ENCODE measurements at regions not wholly inside any gene's neighbourhood (a gene's known extent, or its start where the extent isn't known, plus 50 kb on each side); places are given as distances from the start of the nearest gene placed in this dataset.
A peak's percentile ranks its signal among the peaks of the same experiment; 100 is the strongest.
"Not testable (repeated sequence)": the region's sequence is repeated elsewhere in the genome, so short reads cannot be mapped to it uniquely, and the experiment has no call there.

DNA sequence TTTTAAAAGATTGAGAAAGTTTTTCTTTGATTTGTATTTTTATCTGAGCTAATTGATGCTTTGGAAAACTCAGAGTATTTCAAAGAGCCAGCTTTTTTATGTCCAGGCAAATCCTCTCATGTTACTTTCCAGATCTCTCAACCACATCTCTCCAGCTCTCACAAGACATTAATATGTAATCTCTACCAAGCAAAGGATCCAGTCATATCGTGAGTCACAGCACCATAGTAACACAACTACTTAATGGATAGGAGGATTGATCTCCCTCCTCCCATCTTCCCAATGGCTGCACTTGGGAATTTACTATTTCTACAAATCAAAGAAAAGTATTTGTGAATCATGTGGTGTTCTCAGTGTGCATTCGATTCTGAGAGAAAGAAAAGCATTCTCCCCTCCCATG lies 63.3 kb downstream of the POU4F1 start:
- no peak for DNase-seq

DNA sequence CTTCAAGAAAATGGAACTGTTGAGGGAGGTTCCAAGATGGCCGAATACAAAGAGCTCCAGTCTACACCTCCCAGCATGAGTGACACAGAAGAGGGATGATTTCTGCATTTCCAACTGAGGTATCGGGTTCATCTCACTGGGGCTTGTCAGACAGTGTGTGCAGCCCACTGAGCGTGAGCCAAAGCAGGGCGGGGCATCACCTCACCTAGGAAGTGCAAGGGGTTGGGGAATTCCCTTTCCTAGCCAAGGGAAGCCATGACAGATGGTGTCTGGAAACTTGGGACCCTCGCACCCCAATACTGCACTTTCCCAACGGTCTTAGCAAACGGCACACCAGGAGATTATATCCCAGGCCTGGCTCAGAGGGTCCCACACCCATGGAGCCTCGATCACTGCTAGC lies 77.3 kb downstream of the POU4F1 start:
- not testable (repeated sequence) for DNase-seq

DNA sequence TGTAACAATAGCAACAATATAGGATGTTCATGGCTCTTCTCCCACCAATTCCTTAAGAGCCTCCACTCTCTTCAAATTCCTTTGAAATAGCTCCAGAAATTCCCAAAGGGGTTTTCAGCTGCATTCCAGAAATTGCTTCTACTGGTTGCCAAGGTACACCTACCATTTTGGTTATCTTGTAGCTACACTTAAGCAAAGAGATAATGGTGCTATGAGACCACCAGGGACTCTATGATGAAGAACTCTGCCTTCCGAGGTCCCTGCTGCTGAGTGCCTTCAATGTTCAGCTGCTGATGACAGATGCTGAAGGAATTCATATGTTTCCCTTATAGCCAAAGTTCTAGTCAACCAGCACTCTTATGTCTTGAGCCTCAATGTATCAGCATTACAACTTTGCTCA lies 78.4 kb downstream of the POU4F1 start:
- DNase-seq: no peak

GRCh38 chr13:78521091-78521490 lies 82.3 kb downstream of the POU4F1 start:
- DNase-seq: peak; percentile 9

- DNase-seq: no peak
Observed at GRCh38 chr13:78520425-78520824, 82.9 kb downstream of the POU4F1 start.

- DNase-seq: not testable (repeated sequence)
Observed at GRCh38 chr13:78518482-78518881, 84.9 kb downstream of the POU4F1 start.

DNA sequence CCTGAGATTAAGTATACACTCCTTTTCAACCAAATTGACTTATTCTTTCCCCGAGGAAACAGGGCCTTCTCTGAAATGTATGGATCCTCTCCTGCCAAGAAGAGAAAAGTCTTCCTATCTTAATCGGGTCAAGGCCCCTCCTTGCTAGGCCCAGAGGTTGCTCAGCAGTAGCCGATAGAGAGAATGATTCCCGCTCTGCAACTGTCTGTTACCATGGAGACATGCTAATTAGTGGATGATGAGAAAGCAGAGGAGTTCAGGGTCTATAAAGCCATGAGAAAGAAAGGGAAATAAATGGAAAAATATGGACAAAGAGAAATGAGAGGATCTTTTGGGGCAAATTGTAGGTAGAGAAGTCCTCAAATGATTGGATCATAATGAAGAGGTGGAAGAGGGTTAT lies 103.5 kb downstream of the POU4F1 start:
- no peak for DNase-seq

GRCh38 chr13:78497702-78498355 lies 105.5 kb downstream of the POU4F1 start:
- peak; percentile 6 for DNase-seq

DNA sequence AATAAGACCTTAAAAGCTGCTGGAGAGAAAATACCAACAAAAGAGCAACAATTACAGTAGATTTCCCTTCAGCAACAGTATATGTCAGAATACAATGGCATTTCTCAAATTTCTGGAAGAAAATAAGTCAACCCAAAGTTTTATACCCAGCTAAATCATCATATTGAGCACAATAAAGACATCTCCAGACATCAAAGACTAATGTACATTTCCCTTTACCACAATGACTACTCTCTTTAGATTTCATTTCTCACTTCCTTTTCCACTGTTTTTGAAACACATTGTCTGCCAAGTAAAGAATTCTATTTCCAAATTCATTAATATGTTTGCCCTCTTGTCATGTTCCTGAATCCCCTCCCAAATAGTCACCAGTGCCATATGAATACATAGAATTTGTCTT lies 111.4 kb downstream of the POU4F1 start:
- DNase-seq: no peak

GRCh38 chr13:78490225-78490624 lies 113.1 kb downstream of the POU4F1 start:
- not testable (repeated sequence) for DNase-seq

- DNase-seq: no peak
Observed at GRCh38 chr13:78487707-78488106, 115.6 kb downstream of the POU4F1 start.

GRCh38 chr13:78485803-78486202 lies 117.5 kb downstream of the POU4F1 start:
- DNase-seq: no peak

DNA sequence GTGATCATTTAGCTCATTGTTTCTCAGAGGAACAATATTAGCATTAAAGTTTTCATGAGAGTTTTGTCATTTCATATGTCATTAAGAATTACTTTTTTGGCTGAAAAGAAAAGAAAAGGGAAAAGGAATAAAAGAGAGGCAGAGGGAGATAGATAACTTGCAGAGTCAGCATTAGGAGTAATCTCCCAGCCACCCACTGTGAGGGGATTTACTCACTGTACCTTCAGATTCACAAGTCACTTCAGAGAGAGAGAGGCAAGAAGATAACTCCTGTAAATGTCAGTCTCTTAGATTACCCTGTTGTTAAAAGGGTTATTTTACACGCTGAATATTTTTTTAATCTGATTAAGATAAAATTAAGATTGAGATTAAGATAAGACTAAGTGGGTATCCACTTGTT lies 125.2 kb downstream of the POU4F1 start:
- no peak for DNase-seq

DNA sequence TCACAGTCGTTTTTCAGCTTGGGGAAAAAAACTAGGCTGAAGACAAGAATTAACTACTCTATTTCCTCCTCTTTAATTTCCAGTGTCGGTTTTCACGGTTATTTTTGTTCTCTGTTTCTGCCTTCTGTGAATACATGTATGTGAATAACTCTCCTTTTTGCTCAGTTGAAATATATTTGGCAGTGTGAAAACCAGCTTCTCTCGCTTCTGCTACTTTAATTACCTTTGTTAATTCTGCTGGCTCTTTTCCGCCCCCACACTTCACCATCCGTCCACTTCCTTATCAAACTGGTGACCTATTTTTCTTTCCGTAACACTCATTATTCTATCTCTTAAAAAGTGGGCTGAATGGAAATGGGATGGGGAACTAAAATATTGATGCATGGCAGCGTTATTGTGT lies 126.4 kb downstream of the POU4F1 start:
- no peak for DNase-seq

- DNase-seq: no peak
Observed at GRCh38 chr13:78468621-78469020, 134.7 kb downstream of the POU4F1 start.

- DNase-seq: no peak
Observed at GRCh38 chr13:78465250-78465649, 138.1 kb downstream of the POU4F1 start.

GRCh38 chr13:78460176-78460575 lies 143.2 kb downstream of the POU4F1 start:
- DNase-seq: no peak

DNA sequence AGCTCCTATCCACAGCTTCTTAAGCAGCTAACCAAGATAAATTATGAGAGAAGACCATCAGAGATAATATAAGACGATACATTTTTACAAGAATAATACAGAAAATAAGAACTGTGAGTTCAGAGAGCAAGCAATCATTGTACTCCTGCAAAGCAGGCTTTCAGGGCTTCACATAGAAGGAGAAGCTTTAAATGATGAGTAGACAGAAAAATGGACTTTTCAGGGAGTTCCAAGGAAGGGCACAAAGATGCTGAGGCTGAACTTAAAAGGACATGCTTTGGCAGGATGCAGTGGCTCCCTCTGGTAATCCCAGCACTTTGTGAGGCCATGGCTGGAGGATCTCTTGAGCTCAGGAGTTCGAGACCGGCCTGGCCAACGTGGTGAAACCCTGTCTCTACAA lies 159.5 kb downstream of the POU4F1 start:
- no peak for DNase-seq

DNA sequence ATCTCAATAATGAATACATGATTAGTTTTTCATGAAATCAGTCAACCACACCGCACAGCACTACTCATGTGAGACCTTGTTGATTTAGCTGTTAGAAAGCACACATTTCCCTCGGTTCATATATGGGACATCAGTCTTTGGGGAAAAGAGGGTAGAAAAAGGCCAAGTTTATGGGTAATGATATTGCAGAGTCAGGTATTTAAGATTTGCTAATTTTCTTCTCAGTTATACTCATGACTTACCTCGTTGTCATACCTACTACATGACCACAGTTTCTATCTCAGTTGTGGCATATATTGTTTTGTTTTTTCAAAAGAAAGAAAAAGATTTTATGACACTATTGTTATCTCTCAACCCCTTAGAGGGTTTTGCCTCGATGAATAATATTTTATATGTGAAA lies 165.6 kb downstream of the POU4F1 start:
- no peak for DNase-seq

DNA sequence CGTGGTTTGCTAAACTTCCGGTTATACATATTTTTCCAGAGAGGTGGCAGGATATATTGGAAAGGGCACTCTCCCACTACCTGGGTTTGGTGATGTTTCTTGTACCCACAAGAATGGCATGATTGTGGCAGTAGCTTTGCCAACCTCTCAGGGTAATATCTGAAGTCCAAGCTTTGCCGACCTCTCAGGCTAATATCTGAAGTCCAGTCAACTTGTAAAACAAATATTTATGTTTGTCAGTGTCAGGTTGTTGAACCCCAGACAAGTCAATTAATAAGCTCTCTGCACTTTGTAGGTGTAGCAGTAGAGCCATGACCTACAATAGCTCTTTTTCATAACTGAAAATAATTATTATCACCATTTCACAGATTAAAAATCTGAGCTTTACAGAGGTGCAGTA lies 167.0 kb downstream of the POU4F1 start:
- DNase-seq: no peak

DNA sequence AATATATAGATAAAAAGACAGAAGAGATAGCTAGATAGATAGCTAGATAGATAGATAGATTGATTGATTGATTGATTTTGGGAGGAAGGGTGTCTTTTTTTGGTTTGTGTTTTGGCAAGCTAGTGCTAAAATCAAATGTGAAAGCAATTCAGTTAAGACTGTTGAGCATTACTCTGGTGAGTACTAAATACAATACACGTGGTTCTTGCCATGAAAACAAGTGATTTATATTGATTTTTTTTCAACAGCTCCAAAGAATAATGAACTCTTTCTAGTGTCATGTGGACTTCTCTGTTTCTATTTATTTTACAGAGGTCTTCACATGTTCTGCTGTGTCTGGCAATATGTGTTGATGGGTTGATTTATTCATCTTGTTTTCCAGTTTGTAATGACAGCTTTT lies 172.0 kb downstream of the POU4F1 start:
- DNase-seq: no peak

- no peak for DNase-seq
Observed at GRCh38 chr13:78430811-78431210, 172.5 kb downstream of the POU4F1 start.

GRCh38 chr13:78430166-78430791 lies 173.1 kb downstream of the POU4F1 start:
- no peak for DNase-seq

- DNase-seq: no peak
Observed at GRCh38 chr13:78428646-78429045, 174.7 kb downstream of the POU4F1 start.

GRCh38 chr13:78426183-78426582 lies 177.2 kb downstream of the POU4F1 start:
- DNase-seq: no peak

Data from hindlimb muscle (tissue), 1 donor.